Lung (tissue), 11 donors: ENCODE measurements at regions not wholly inside any gene's neighbourhood (a gene's known extent, or its start where the extent isn't known, plus 50 kb on each side); places are given as distances from the start of the nearest gene placed in this dataset.

ENCODE experiments used
- ATAC-seq: fragments of 200-7000 bp; cut with Tn5 transposase; one replicate; pipeline ENCODE4 v1.9.1; 2020; ENCODE audit warnings: moderate number of reproducible peaks; ENCODE audit not compliant: insufficient read depth, low FRiP score
- DNase-seq, 3 donors: peaks; one replicate each; pipeline ENCODE4 v3.0.0-alpha.2; 2013 to 2017
- H3K27ac ChIP-seq, 2 donors: one replicate each; pipeline ENCODE4 v1.5.1; 2013; ENCODE audit warnings: mild to moderate bottlenecking in 2 of 2, moderate library complexity in 2 of 2, control low read depth in 1 of 2, inconsistent platforms in 1 of 2, low read depth in 1 of 2, low read length in 1 of 2
- H3K27me3 ChIP-seq, 3 donors: one replicate each; pipeline ENCODE4 v1.5.1; 2013; ENCODE audit warnings: low read length in 2 of 3; ENCODE audit not compliant: control insufficient read depth in 3 of 3, insufficient read depth in 3 of 3
- H3K36me3 ChIP-seq, 4 donors: one replicate each; pipeline ENCODE4 v1.5.1; 2013; ENCODE audit warnings: low read length in 4 of 4, mild to moderate bottlenecking in 1 of 4, moderate library complexity in 1 of 4; ENCODE audit not compliant: control insufficient read depth in 4 of 4, insufficient read depth in 4 of 4
- H3K4me1 ChIP-seq, 5 donors: one replicate each; pipeline ENCODE4 v1.5.1; 2013; ENCODE audit warnings: low read length in 5 of 5, mild to moderate bottlenecking in 2 of 5, moderate library complexity in 1 of 5; ENCODE audit not compliant: control insufficient read depth in 5 of 5, insufficient read depth in 5 of 5
- H3K4me3 ChIP-seq: one replicate; pipeline ENCODE4 v1.5.1; 2013; ENCODE audit warnings: mild to moderate bottlenecking, control low read depth, moderate library complexity
- H3K9ac ChIP-seq, 2 donors: one replicate each; pipeline ENCODE4 v1.5.1; 2013; ENCODE audit warnings: low read length in 2 of 2, control low read depth in 1 of 2; ENCODE audit not compliant: insufficient read depth in 1 of 2
- H3K9me3 ChIP-seq, 4 donors: one replicate each; pipeline ENCODE4 v1.5.1; 2013; ENCODE audit warnings: low read length in 3 of 4, mild to moderate bottlenecking in 1 of 4, moderate library complexity in 1 of 4; ENCODE audit not compliant: control insufficient read depth in 4 of 4, insufficient read depth in 3 of 4
- CTCF ChIP-seq: IDR thresholded peaks from 2 replicates; pipeline ENCODE4 v1.5.1; 2012; ENCODE audit warnings: mild to moderate bottlenecking; ENCODE audit errors: control extremely low read depth, extremely low read depth
- WGBS, 2 donors: extraction: QIAGEN DNeasy Blood & Tissue Kit; methylation state at CpG; one replicate each; pipeline ENCODE4 v1.1.7; 2013; 5-methylcytosine and 5-hydroxymethylcytosine counted together
- donor health status: control.
- donor health status: control.
- donor health status: Bipolar disorder and iron deficiency.
- donor health status: healthy.
- donor health status: DM: yes; HTN: yes; CAD: no.

- WGBS, 2 donors, result 69 to 82% methylated on average over 7 of the region's 7 CpGs
- Histone ChIP-seq H3K4me3 (no peak overlapping the region), H3K27me3 (peaks cover 0 to 10% (median 3%) of the 10 kb centered on the region in 3 donors), H3K4me1 (no peaks in the 10 kb centered on the region), H3K27ac (no peak overlapping the region), H3K9me3 (peaks cover 0 to 4% (median 0%) of the 10 kb centered on the region in 4 donors), H3K9ac (no peak overlapping the region), H3K36me3 (no peaks in the 10 kb centered on the region)
- DNase-seq (no peak), ATAC-seq (no peak)
- no peak for TF ChIP-seq CTCF
These were observed 77.4 kb upstream of the PRR20G start for GRCh38 chr3:127365163-127365798.

GRCh38 chr3:127363891-127364290 lies 76.0 kb upstream of the PRR20G start:
- H3K9me3 ChIP-seq, result peaks cover 0 to 4% (median 0%) of the 10 kb centered on the region in 4 donors
- H3K27ac ChIP-seq, result no peak overlapping the region
- H3K4me3 ChIP-seq, result no peak overlapping the region
- no peak for TF ChIP-seq CTCF
- DNase-seq (no peak), ATAC-seq (no peak)
- no peaks in the 10 kb centered on the region for H3K4me1 ChIP-seq
- peaks cover 0 to 10% (median 3%) of the 10 kb centered on the region in 3 donors for H3K27me3 ChIP-seq
- H3K36me3 ChIP-seq, result no peaks in the 10 kb centered on the region
- 87% methylated on average over 3 of the region's 3 CpGs for WGBS, 2 donors
- H3K9ac ChIP-seq, result no peak overlapping the region

GRCh38 chr3:127363171-127363570 lies 75.3 kb upstream of the PRR20G start:
- no peak overlapping the region for H3K9ac ChIP-seq
- no peak overlapping the region for H3K27ac ChIP-seq
- H3K27me3 ChIP-seq, result peaks cover 0 to 10% (median 3%) of the 10 kb centered on the region in 3 donors
- no peaks in the 10 kb centered on the region for H3K36me3 ChIP-seq
- no peak overlapping the region for H3K4me3 ChIP-seq
- no peak for TF ChIP-seq CTCF
- DNase-seq, result no peak
- ATAC-seq, result no peak
- no peaks in the 10 kb centered on the region for H3K4me1 ChIP-seq
- WGBS, 2 donors, result 66 to 76% methylated on average over 13 of the region's 13 CpGs
- H3K9me3 ChIP-seq, result peaks cover 0 to 4% (median 0%) of the 10 kb centered on the region in 4 donors

GRCh38 chr3:127360647-127361046 lies 72.8 kb upstream of the PRR20G start:
- Histone ChIP-seq H3K4me1 (no peaks in the 10 kb centered on the region), H3K27me3 (peaks cover 0 to 4% (median 0%) of the 10 kb centered on the region in 3 donors), H3K9ac (no peak overlapping the region), H3K4me3 (no peak overlapping the region), H3K9me3 (peaks cover 0 to 10% (median 4%) of the 10 kb centered on the region in 4 donors), H3K36me3 (no peaks in the 10 kb centered on the region), H3K27ac (no peak overlapping the region)
- TF ChIP-seq CTCF, result no peak
- no peak for DNase-seq
- ATAC-seq, result no peak
- WGBS, 2 donors, result 88 to 92% methylated on average over 7 of the region's 7 CpGs
